ENCODE measurements at regions not wholly inside any gene's neighbourhood (a gene's known extent, or its start where the extent isn't known, plus 50 kb on each side); places are given as distances from the start of the nearest gene placed in this dataset.

DNA sequence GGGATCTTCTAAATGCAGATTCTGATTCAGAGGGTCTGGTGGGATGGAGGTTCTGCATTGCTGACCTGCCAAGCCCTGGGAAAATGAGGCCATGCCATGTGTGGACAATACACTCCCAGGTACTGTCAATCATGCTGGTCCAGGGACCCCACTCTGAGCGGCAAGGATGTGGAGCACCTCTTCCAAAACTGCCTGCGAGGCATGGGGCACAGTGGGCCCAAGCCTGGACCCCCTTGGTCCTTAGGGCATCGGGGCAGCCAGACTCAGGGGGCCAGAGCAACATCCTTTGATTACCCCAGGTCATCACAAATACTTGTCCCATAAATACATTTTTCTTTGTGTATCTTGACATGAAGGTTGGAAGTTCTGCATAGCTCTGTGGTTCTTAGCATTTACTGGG, 76.8 kb upstream of the NXT1 start:
- H3K4me1 ChIP-seq, result peaks cover 15% of the 10 kb centered on the region
- TF ChIP-seq SREBF2 (IDR thresholded peaks at IDR 0.05), result no peak
- TF ChIP-seq HDAC2 (IDR thresholded peaks at IDR 0.05), result no peak
- TF ChIP-seq TP53 (CRISPR knock-in tag; IDR thresholded peaks at IDR 0.05), result no peak
- TF ChIP-seq RARB (CRISPR knock-in tag; IDR thresholded peaks at IDR 0.05), result no peak
- no peak for TF ChIP-seq PHF8 (IDR thresholded peaks at IDR 0.05; ENCODE audit: borderline replicate concordance, low read depth)
- no peak for TF ChIP-seq EP300 (IDR thresholded peaks at IDR 0.05)
- TF ChIP-seq CHD2 (IDR thresholded peaks at IDR 0.05; ENCODE audit: low read length, partially characterized antibody), result no peak
- no peak for TF ChIP-seq MAZ (IDR thresholded peaks at IDR 0.05; ENCODE audit: borderline replicate concordance, low read depth, low read length)
- TF ChIP-seq ATOH8 (CRISPR knock-in tag; IDR thresholded peaks at IDR 0.05; ENCODE audit: low read depth), result no peak
- TF ChIP-seq MAFK (IDR thresholded peaks at IDR 0.05; ENCODE audit: partially characterized antibody), result no peak
- TF ChIP-seq RCOR1 (IDR thresholded peaks at IDR 0.05; ENCODE audit: low read depth, low read length), result no peak
- no peak for DNase-seq (ENCODE audit: low read depth in 1 of 2, low spot score in 1 of 2)
- CTCF ChIA-PET, result interaction anchor here (0.9 to 2.5 kb wide), 2 partner anchors 28 to 596 kb away, joined by 3 to 5 read pairs; no protein-coding TSS in a partner anchor
- no peak overlapping the region for H3K27ac ChIP-seq
- H3K4me3 ChIP-seq, result no peak overlapping the region
- POLR2A ChIA-PET, result no interaction called here
- WGBS (ENCODE audit: missing lambda C conversion rate), result 3% methylated on average over 3 of the region's 3 CpGs
- H3K4me2 ChIP-seq, result no peak overlapping the region
- no peaks in the 10 kb centered on the region for H3K9me3 ChIP-seq
- FAIRE-seq, result no peak
- no peak for ATAC-seq

GRCh38 chr20:23272176-23273029, 78.2 kb upstream of the NXT1 start:
- no peaks in the 10 kb centered on the region for H3K9me3 ChIP-seq
- POLR2A ChIA-PET, result no interaction called here
- CTCF ChIA-PET, result no interaction called here
- H3K4me2 ChIP-seq, result no peak overlapping the region
- ATAC-seq (no peak), FAIRE-seq (no peak), DNase-seq (ENCODE audit: low read depth in 1 of 2, low spot score in 1 of 2) (no peak)
- H3K27ac ChIP-seq, result no peak overlapping the region
- 61% methylated on average over 6 of the region's 6 CpGs for WGBS (ENCODE audit: missing lambda C conversion rate)
- no peak overlapping the region for H3K4me3 ChIP-seq
- peaks cover 22% of the 10 kb centered on the region for H3K4me1 ChIP-seq
- TF ChIP-seq, protein P1, sequence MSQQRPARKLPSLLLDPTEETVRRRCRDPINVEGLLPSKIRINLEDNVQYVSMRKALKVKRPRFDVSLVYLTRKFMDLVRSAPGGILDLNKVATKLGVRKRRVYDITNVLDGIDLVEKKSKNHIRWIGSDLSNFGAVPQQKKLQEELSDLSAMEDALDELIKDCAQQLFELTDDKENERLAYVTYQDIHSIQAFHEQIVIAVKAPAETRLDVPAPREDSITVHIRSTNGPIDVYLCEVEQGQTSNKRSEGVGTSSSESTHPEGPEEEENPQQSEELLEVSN (IDR thresholded peaks at IDR 0.05; ENCODE audit: borderline replicate concordance, low read depth), result no peak
- TF ChIP-seq RARB (CRISPR knock-in tag; IDR thresholded peaks at IDR 0.05) (no peak), FOSL2 (IDR thresholded peaks at IDR 0.05) (no peak), FOSL2 (CRISPR knock-in tag; IDR thresholded peaks at IDR 0.05) (no peak), CHD4 (IDR thresholded peaks at IDR 0.05; ENCODE audit: borderline replicate concordance) (no peak), KDM5A (IDR thresholded peaks at IDR 0.05) (no peak), HDAC2 (IDR thresholded peaks at IDR 0.05) (no peak), MAFK (IDR thresholded peaks at IDR 0.05; ENCODE audit: partially characterized antibody) (no peak), NFE2L2 (conservative IDR thresholded peaks at IDR 0.05; ENCODE audit: low read length) (no peak), MAX (IDR thresholded peaks at IDR 0.05) (no peak)

GRCh38 chr20:23270382-23270911, 80.1 kb upstream of the NXT1 start:
- ChIA-PET POLR2A (no interaction called here), CTCF (interaction anchor here (0.9 to 1.1 kb wide), 3 partner anchors 12 to 578 kb away, joined by 3 read pairs; no protein-coding TSS in a partner anchor)
- Histone ChIP-seq H3K9me3 (no peaks in the 10 kb centered on the region), H3K4me2 (no peak overlapping the region), H3K4me3 (no peak overlapping the region), H3K27ac (no peak overlapping the region), H3K4me1 (peaks cover 29% of the 10 kb centered on the region)
- ATAC-seq (no peak; a peak in 1 of 6 replicates), FAIRE-seq (no peak), DNase-seq (ENCODE audit: low read depth in 1 of 2, low spot score in 1 of 2) (peak in 1 of 2 experiments; percentile 33)
- 64% methylated on average over 11 of the region's 11 CpGs for WGBS (ENCODE audit: missing lambda C conversion rate)
- no peak for TF ChIP-seq FOSL2 (IDR thresholded peaks at IDR 0.05)
- TF ChIP-seq FOSL2 (CRISPR knock-in tag; IDR thresholded peaks at IDR 0.05), result no peak
- no peak for TF ChIP-seq CHD4 (IDR thresholded peaks at IDR 0.05; ENCODE audit: borderline replicate concordance)
- TF ChIP-seq, protein P2, sequence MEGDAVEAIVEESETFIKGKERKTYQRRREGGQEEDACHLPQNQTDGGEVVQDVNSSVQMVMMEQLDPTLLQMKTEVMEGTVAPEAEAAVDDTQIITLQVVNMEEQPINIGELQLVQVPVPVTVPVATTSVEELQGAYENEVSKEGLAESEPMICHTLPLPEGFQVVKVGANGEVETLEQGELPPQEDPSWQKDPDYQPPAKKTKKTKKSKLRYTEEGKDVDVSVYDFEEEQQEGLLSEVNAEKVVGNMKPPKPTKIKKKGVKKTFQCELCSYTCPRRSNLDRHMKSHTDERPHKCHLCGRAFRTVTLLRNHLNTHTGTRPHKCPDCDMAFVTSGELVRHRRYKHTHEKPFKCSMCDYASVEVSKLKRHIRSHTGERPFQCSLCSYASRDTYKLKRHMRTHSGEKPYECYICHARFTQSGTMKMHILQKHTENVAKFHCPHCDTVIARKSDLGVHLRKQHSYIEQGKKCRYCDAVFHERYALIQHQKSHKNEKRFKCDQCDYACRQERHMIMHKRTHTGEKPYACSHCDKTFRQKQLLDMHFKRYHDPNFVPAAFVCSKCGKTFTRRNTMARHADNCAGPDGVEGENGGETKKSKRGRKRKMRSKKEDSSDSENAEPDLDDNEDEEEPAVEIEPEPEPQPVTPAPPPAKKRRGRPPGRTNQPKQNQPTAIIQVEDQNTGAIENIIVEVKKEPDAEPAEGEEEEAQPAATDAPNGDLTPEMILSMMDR (IDR thresholded peaks at IDR 0.05), result no peak
- TF ChIP-seq USF2 (IDR thresholded peaks at IDR 0.05), result no peak
- no peak for TF ChIP-seq MAFK (IDR thresholded peaks at IDR 0.05; ENCODE audit: partially characterized antibody)
- TF ChIP-seq RFX5 (IDR thresholded peaks at IDR 0.05), result no peak
- no peak for TF ChIP-seq JUN (IDR thresholded peaks at IDR 0.05)
- TF ChIP-seq RARB (CRISPR knock-in tag; IDR thresholded peaks at IDR 0.05), result no peak
- no peak for TF ChIP-seq HMGXB4 (CRISPR knock-in tag; IDR thresholded peaks at IDR 0.05; ENCODE audit: borderline replicate concordance)
- no peak for TF ChIP-seq JUNB (IDR thresholded peaks at IDR 0.05)
- no peak for TF ChIP-seq CEBPB (IDR thresholded peaks at IDR 0.05)
- TF ChIP-seq RNF2 (IDR thresholded peaks at IDR 0.05; ENCODE audit: borderline replicate concordance, low read depth), result no peak
- TF ChIP-seq EHF (CRISPR knock-in tag; IDR thresholded peaks at IDR 0.05), result no peak
